HepG2 (cell line): ENCODE measurements at regions not wholly inside any gene's neighbourhood (a gene's known extent, or its start where the extent isn't known, plus 50 kb on each side); places are given as distances from the start of the nearest gene placed in this dataset.

Experiments used
- CENPX ChIP-seq: sonication (generic); formaldehyde crosslinking; IDR thresholded peaks from 2 replicates; pipeline ENCODE4 v1.9.0; 2021; ENCODE audit warnings: mild to moderate bottlenecking, missing genetic modification reagents, moderate library complexity
- FOXO1 ChIP-seq: sonication (generic); formaldehyde crosslinking; IDR thresholded peaks from 2 replicates; pipeline ENCODE4 v1.4.0; 2020; ENCODE audit warnings: missing genetic modification reagents
- HMG20B ChIP-seq: conservative IDR thresholded peaks from 2 replicates; pipeline ENCODE4 v1.6.1; 2016; ENCODE audit warnings: missing genetic modification reagents, missing compliant biosample characterization
- POLR2AphosphoS5 ChIP-seq: IDR thresholded peaks from 2 replicates; pipeline ENCODE4 v1.6.1; 2012; ENCODE audit warnings: low read depth, low read length
- PTBP1 ChIP-seq: fragments of 200-400 bp; formaldehyde crosslinking; IDR thresholded peaks from 2 replicates; pipeline ENCODE4 v1.6.1; 2018; ENCODE audit warnings: low read length, low read depth; ENCODE audit not compliant: poor library complexity, severe bottlenecking
- SCMH1 ChIP-seq: sonication (generic); formaldehyde crosslinking; IDR thresholded peaks from 2 replicates; pipeline ENCODE4 v1.9.0; 2021; ENCODE audit warnings: missing genetic modification reagents, mild to moderate bottlenecking, borderline replicate concordance
- TFE3 ChIP-seq: IDR thresholded peaks from 2 replicates; pipeline ENCODE4 v1.6.1; 2016
- TOPORS ChIP-seq: sonication (generic); formaldehyde crosslinking; IDR thresholded peaks from 2 replicates; pipeline ENCODE4 v1.8.0; 2023; ENCODE audit warnings: mild to moderate bottlenecking, missing genetic modification reagents
- U2AF2 ChIP-seq: fragments of 200-400 bp; formaldehyde crosslinking; IDR thresholded peaks from 2 replicates; pipeline ENCODE4 v1.6.1; 2017; ENCODE audit warnings: low read depth, mild to moderate bottlenecking, low read length
- USF2 ChIP-seq, 2 experiments: sonication (generic) in 1 of 2; formaldehyde crosslinking in 1 of 2; IDR thresholded peaks; 2 replicates each; pipeline versions ENCODE4 v1.5.1 to v1.6.1; 2011 to 2020; ENCODE audit warnings: borderline replicate concordance in 1 of 2, low read depth in 1 of 2, low read length in 1 of 2, mild to moderate bottlenecking in 1 of 2, missing genetic modification reagents in 1 of 2, moderate library complexity in 1 of 2
- ZBTB8A ChIP-seq: sonication (generic); formaldehyde crosslinking; IDR thresholded peaks from 2 replicates; pipeline ENCODE4 v1.4.0; 2020; ENCODE audit warnings: mild to moderate bottlenecking, low read depth, missing genetic modification reagents, borderline replicate concordance
- ZMAT5 ChIP-seq: sonication (generic); formaldehyde crosslinking; IDR thresholded peaks from 2 replicates; pipeline ENCODE4 v1.5.0; 2020; ENCODE audit warnings: mild to moderate bottlenecking, low read depth, missing genetic modification reagents, borderline replicate concordance
- ZNF12 ChIP-seq: sonication (generic); formaldehyde crosslinking; IDR thresholded peaks from 2 replicates; pipeline ENCODE4 v1.5.0; 2020; ENCODE audit warnings: missing genetic modification reagents
- ZNF274 ChIP-seq: sonication (generic); formaldehyde crosslinking; IDR thresholded peaks from 2 replicates; pipeline ENCODE4 v1.5.1; 2020; ENCODE audit warnings: mild to moderate bottlenecking, missing genetic modification reagents
- ZNF343 ChIP-seq: sonication (generic); formaldehyde crosslinking; IDR thresholded peaks from 2 replicates; pipeline ENCODE4 v1.4.0; 2020; ENCODE audit warnings: mild to moderate bottlenecking, missing genetic modification reagents
- ZNF558 ChIP-seq: sonication (generic); formaldehyde crosslinking; IDR thresholded peaks from 2 replicates; pipeline ENCODE4 v1.9.0; 2022; ENCODE audit warnings: mild to moderate bottlenecking, missing genetic modification reagents, borderline replicate concordance
- ZNF646 ChIP-seq: sonication (generic); formaldehyde crosslinking; IDR thresholded peaks from 2 replicates; pipeline ENCODE4 v1.9.0; 2021; ENCODE audit warnings: mild to moderate bottlenecking, missing genetic modification reagents
- ZNF784 ChIP-seq: sonication (generic); formaldehyde crosslinking; IDR thresholded peaks from 2 replicates; pipeline ENCODE4 v1.5.1; 2020; ENCODE audit warnings: missing genetic modification reagents, mild to moderate bottlenecking, borderline replicate concordance
- ZSCAN9 ChIP-seq: IDR thresholded peaks from 2 replicates; pipeline ENCODE4 v1.6.1; 2016; ENCODE audit warnings: borderline replicate concordance

GRCh38 chr14:53855127-53855526, 101.5 kb downstream of the BMP4 start (continued):
- TF ChIP-seq USF2 (IDR thresholded peaks at IDR 0.05; ENCODE audit: low read depth, low read length) (no peak), USF2 (CRISPR knock-in tag; IDR thresholded peaks at IDR 0.05; ENCODE audit: borderline replicate concordance) (no peak), U2AF2 (no peak), TOPORS (CRISPR knock-in tag) (no peak), ZSCAN9 (CRISPR knock-in tag) (no peak), HMG20B (CRISPR knock-in tag) (no peak), ZNF12 (peak; percentile 100), POLR2AphosphoS5 (no peak), ZNF558 (CRISPR knock-in tag) (no peak), FOXO1 (CRISPR knock-in tag) (no peak), ZNF343 (CRISPR knock-in tag) (no peak), ZBTB8A (CRISPR knock-in tag) (no peak), SCMH1 (CRISPR knock-in tag) (no peak), ZNF274 (no peak), ZMAT5 (CRISPR knock-in tag) (no peak), PTBP1 (no peak), TFE3 (0 out of 2 replicates have a peak, but pooled peaks have one; percentile 13), ZNF646 (no peak), CENPX (CRISPR knock-in tag) (no peak), ZNF784 (no peak)
